ENCODE measurements at regions not wholly inside any gene's neighbourhood (a gene's known extent, or its start where the extent isn't known, plus 50 kb on each side); places are given as distances from the start of the nearest gene placed in this dataset.

- Histone ChIP-seq H3K27ac (replicated peaks) (no peak overlapping the region), H3K4me3 (replicated peaks; ENCODE audit: insufficient read depth, low read length) (no peak overlapping the region), H3K27me3 (ENCODE audit: insufficient read depth, poor library complexity, severe bottlenecking) (no peaks in the 10 kb centered on the region)
- TF ChIP-seq GABPA (IDR thresholded peaks at IDR 0.05; ENCODE audit: low read depth) (no peak), CTCF (IDR thresholded peaks at IDR 0.05; ENCODE audit: insufficient read depth, low read length) (no peak), REST (IDR thresholded peaks at IDR 0.05; ENCODE audit: insufficient replicate concordance, low read depth) (no peak), SPI1 (IDR thresholded peaks at IDR 0.05; ENCODE audit: borderline replicate concordance, low read depth) (no peak), POLR2AphosphoS5 (IDR thresholded peaks at IDR 0.05; ENCODE audit: low read depth) (no peak)
- DNase-seq (ENCODE audit: low read depth in 1 of 2, low spot score in 1 of 2), result no peak
Measured at GRCh38 chr6:80639181-80639629, 532.7 kb downstream of the BCKDHB start.

DNA sequence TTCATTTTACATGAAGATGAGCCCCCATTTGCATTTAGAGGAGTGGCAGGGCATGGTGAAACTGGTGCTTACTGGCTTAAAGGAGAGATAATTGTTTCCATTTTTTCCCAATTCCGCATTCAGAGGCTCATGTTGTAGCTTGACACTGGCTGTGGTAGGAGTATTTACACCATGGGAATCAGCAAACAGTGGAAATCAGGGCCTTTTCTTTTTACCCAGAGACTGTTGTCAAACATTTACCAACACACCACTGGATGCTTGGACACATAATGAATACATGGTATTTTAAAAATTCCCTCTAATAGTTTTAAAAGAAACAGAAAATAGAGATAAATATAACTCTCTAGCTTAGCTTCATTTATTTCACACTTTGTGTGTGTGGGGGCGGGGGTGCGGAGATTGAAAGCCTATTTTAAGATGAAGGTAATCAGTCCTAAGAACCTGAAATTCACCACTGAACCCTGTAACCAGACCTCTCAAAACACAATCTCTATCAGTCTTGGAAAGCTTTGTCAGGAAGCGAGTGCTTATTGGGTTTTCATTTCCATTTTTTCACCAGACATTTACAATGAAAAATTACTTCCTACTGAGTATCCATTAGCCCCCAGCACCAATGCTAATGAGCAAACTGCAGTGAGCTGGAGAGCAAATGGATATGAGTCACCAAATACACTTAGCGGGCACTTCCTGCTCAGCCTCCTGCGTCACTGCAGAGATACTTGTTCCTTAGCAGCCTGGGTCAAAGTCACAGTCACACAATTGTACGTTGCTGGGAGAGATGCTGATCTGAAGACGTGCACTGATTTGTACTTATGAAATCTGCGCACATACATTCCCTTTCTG lies 532.0 kb downstream of the BCKDHB start:
- no peak for TF ChIP-seq SPI1 (IDR thresholded peaks at IDR 0.05; ENCODE audit: borderline replicate concordance, low read depth)
- TF ChIP-seq POLR2AphosphoS5 (IDR thresholded peaks at IDR 0.05; ENCODE audit: low read depth), result no peak
- TF ChIP-seq CTCF (IDR thresholded peaks at IDR 0.05; ENCODE audit: insufficient read depth, low read length), result no peak
- TF ChIP-seq REST (IDR thresholded peaks at IDR 0.05; ENCODE audit: insufficient replicate concordance, low read depth), result no peak
- TF ChIP-seq GABPA (IDR thresholded peaks at IDR 0.05; ENCODE audit: low read depth), result no peak
- Histone ChIP-seq H3K4me3 (replicated peaks; ENCODE audit: insufficient read depth, low read length) (no peak overlapping the region), H3K27me3 (ENCODE audit: insufficient read depth, poor library complexity, severe bottlenecking) (no peaks in the 10 kb centered on the region), H3K27ac (replicated peaks) (no peak overlapping the region)
- DNase-seq (ENCODE audit: low read depth in 1 of 2, low spot score in 1 of 2), result no peak

- TF ChIP-seq POLR2AphosphoS5 (IDR thresholded peaks at IDR 0.05; ENCODE audit: low read depth) (no peak), REST (IDR thresholded peaks at IDR 0.05; ENCODE audit: insufficient replicate concordance, low read depth) (no peak), SPI1 (IDR thresholded peaks at IDR 0.05; ENCODE audit: borderline replicate concordance, low read depth) (no peak), GABPA (IDR thresholded peaks at IDR 0.05; ENCODE audit: low read depth) (no peak), CTCF (IDR thresholded peaks at IDR 0.05; ENCODE audit: insufficient read depth, low read length) (no peak)
- H3K27ac ChIP-seq (replicated peaks), result no peak overlapping the region
- H3K27me3 ChIP-seq (ENCODE audit: insufficient read depth, poor library complexity, severe bottlenecking), result no peaks in the 10 kb centered on the region
- no peak for DNase-seq (ENCODE audit: low read depth in 1 of 2, low spot score in 1 of 2)
- no peak overlapping the region for H3K4me3 ChIP-seq (replicated peaks; ENCODE audit: insufficient read depth, low read length)
Measured at GRCh38 chr6:80637312-80637711, 530.8 kb downstream of the BCKDHB start.

All from HL-60 (cell line).